Activated CD4-positive, alpha-beta T cell treated with anti-CD3 and anti-CD28 coated beads for 24 hours (primary cell): ENCODE measurements at regions not wholly inside any gene's neighbourhood (a gene's known extent, or its start where the extent isn't known, plus 50 kb on each side); places are given as distances from the start of the nearest gene placed in this dataset.
"Not testable (repeated sequence)": the region's sequence is repeated elsewhere in the genome, so short reads cannot be mapped to it uniquely, and the experiment has no call there.

Experiments used
- DNase-seq, 2 donors: peaks; one replicate each; pipeline ENCODE4 v3.0.0-alpha.2; 2020; ENCODE audit warnings: low read depth in 2 of 2

- no peak for DNase-seq
Measured at GRCh38 chr10:108365541-108365940, 1201.0 kb upstream of the SORCS1 start.

GRCh38 chr10:108363576-108363975 lies 1199.1 kb upstream of the SORCS1 start:
- no peak for DNase-seq

- no peak for DNase-seq
Measured at GRCh38 chr10:108362961-108363360, 1198.5 kb upstream of the SORCS1 start.

GRCh38 chr10:108362296-108362695 lies 1197.8 kb upstream of the SORCS1 start:
- no peak for DNase-seq

- DNase-seq: no peak
Measured at GRCh38 chr10:108360187-108360586, 1195.7 kb upstream of the SORCS1 start.

GRCh38 chr10:108358912-108359311 lies 1194.4 kb upstream of the SORCS1 start:
- DNase-seq: no peak

- no peak for DNase-seq
Measured at GRCh38 chr10:108352771-108353170, 1188.3 kb upstream of the SORCS1 start.

- DNase-seq: no peak
Measured at GRCh38 chr10:108348215-108348614, 1183.7 kb upstream of the SORCS1 start.

GRCh38 chr10:108346066-108346465 lies 1181.6 kb upstream of the SORCS1 start:
- DNase-seq: no peak

- DNase-seq: no peak
Measured at GRCh38 chr10:108338146-108338545, 1173.6 kb upstream of the SORCS1 start.

- DNase-seq: no peak
Measured at GRCh38 chr10:108336836-108337235, 1172.3 kb upstream of the SORCS1 start.

- no peak for DNase-seq
Measured at GRCh38 chr10:108327706-108328105, 1163.2 kb upstream of the SORCS1 start.

GRCh38 chr10:108323274-108323798 lies 1158.8 kb upstream of the SORCS1 start:
- DNase-seq: no peak

GRCh38 chr10:108319434-108320222 lies 1155.1 kb upstream of the SORCS1 start:
- DNase-seq: no peak

- DNase-seq: not testable (repeated sequence)
Measured at GRCh38 chr10:108315636-108316035, 1151.1 kb upstream of the SORCS1 start.

GRCh38 chr10:108307925-108308312 lies 1143.4 kb upstream of the SORCS1 start:
- no peak for DNase-seq

GRCh38 chr10:108307250-108307924 lies 1142.9 kb upstream of the SORCS1 start:
- DNase-seq: no peak

- DNase-seq: no peak
Measured at GRCh38 chr10:108303149-108303548, 1138.6 kb upstream of the SORCS1 start.

- no peak for DNase-seq
Measured at GRCh38 chr10:108301002-108301401, 1136.5 kb upstream of the SORCS1 start.

GRCh38 chr10:108290823-108291222 lies 1126.3 kb upstream of the SORCS1 start:
- no peak for DNase-seq

- no peak for DNase-seq
Measured at GRCh38 chr10:108275895-108276685, 1111.6 kb upstream of the SORCS1 start.

- DNase-seq: no peak
Measured at GRCh38 chr10:108260383-108260906, 1095.9 kb upstream of the SORCS1 start.
